ENCODE measurements at regions not wholly inside any gene's neighbourhood (a gene's known extent, or its start where the extent isn't known, plus 50 kb on each side); places are given as distances from the start of the nearest gene placed in this dataset.
A peak's percentile ranks its signal among the peaks of the same experiment; 100 is the strongest.

GRCh38 chr12:19970821-19971220 lies 397.5 kb upstream of the PDE3A start:
- H3K27ac ChIP-seq (ENCODE audit: low read length): no peak overlapping the region
- ATAC-seq (no peak), DNase-seq (no peak)
- 68% methylated on average over 1 of the region's 1 CpG for WGBS
- no peaks in the 10 kb centered on the region for H3K9me3 ChIP-seq (ENCODE audit: control insufficient read depth, low read length)
- no peaks in the 10 kb centered on the region for H3K27me3 ChIP-seq (ENCODE audit: control insufficient read depth, insufficient read depth)
- H3K4me1 ChIP-seq (ENCODE audit: control insufficient read depth, insufficient read depth, low read length): peaks cover 5% of the 10 kb centered on the region
- intact Hi-C loops (cut with DNase I): no loop called here
- no peak overlapping the region for H3K4me3 ChIP-seq (ENCODE audit: low read length)

- peak in 1 of 2 donors; percentile 20 for ATAC-seq
- H3K4me3 ChIP-seq (ENCODE audit: low read length): no peak overlapping the region
- 71% methylated on average over 8 of the region's 8 CpGs for WGBS
- H3K9me3 ChIP-seq (ENCODE audit: control insufficient read depth, low read length): no peaks in the 10 kb centered on the region
- no peak for DNase-seq
- H3K27me3 ChIP-seq (ENCODE audit: control insufficient read depth, insufficient read depth): no peaks in the 10 kb centered on the region
- H3K27ac ChIP-seq (ENCODE audit: low read length): no peak overlapping the region
- intact Hi-C loops (cut with DNase I): no loop called here
- peaks cover 5% of the 10 kb centered on the region for H3K4me1 ChIP-seq (ENCODE audit: control insufficient read depth, insufficient read depth, low read length)
Observed at GRCh38 chr12:19971361-19972280, 396.7 kb upstream of the PDE3A start.

GRCh38 chr12:19972325-19973288 lies 395.7 kb upstream of the PDE3A start:
- no peaks in the 10 kb centered on the region for H3K27me3 ChIP-seq (ENCODE audit: control insufficient read depth, insufficient read depth)
- H3K27ac ChIP-seq (ENCODE audit: low read length): no peak overlapping the region
- ATAC-seq: no peak
- peaks cover 3% of the 10 kb centered on the region for H3K4me1 ChIP-seq (ENCODE audit: control insufficient read depth, insufficient read depth, low read length)
- intact Hi-C loops (cut with DNase I): no loop called here
- no peaks in the 10 kb centered on the region for H3K9me3 ChIP-seq (ENCODE audit: control insufficient read depth, low read length)
- WGBS: 81% methylated on average over 11 of the region's 11 CpGs
- DNase-seq: no peak
- no peak overlapping the region for H3K4me3 ChIP-seq (ENCODE audit: low read length)

- ATAC-seq (no peak), DNase-seq (no peak)
- H3K4me1 ChIP-seq (ENCODE audit: control insufficient read depth, insufficient read depth, low read length): no peaks in the 10 kb centered on the region
- no peaks in the 10 kb centered on the region for H3K9me3 ChIP-seq (ENCODE audit: control insufficient read depth, low read length)
- H3K4me3 ChIP-seq (ENCODE audit: low read length): no peak overlapping the region
- intact Hi-C loops (cut with DNase I): no loop called here
- no peaks in the 10 kb centered on the region for H3K27me3 ChIP-seq (ENCODE audit: control insufficient read depth, insufficient read depth)
- H3K27ac ChIP-seq (ENCODE audit: low read length): no peak overlapping the region
Observed at GRCh38 chr12:19978193-19978592, 390.1 kb upstream of the PDE3A start.

GRCh38 chr12:19979584-19979983 lies 388.8 kb upstream of the PDE3A start:
- H3K4me3 ChIP-seq (ENCODE audit: low read length): no peak overlapping the region
- intact Hi-C loops (cut with DNase I): no loop called here
- no peak for DNase-seq
- H3K9me3 ChIP-seq (ENCODE audit: control insufficient read depth, low read length): no peaks in the 10 kb centered on the region
- no peaks in the 10 kb centered on the region for H3K4me1 ChIP-seq (ENCODE audit: control insufficient read depth, insufficient read depth, low read length)
- H3K27ac ChIP-seq (ENCODE audit: low read length): no peak overlapping the region
- ATAC-seq: no peak
- no peaks in the 10 kb centered on the region for H3K27me3 ChIP-seq (ENCODE audit: control insufficient read depth, insufficient read depth)
- 68% methylated on average over 3 of the region's 3 CpGs for WGBS

GRCh38 chr12:19981944-19982343 lies 386.4 kb upstream of the PDE3A start:
- DNase-seq: no peak
- no peaks in the 10 kb centered on the region for H3K27me3 ChIP-seq (ENCODE audit: control insufficient read depth, insufficient read depth)
- intact Hi-C loops (cut with DNase I): no loop called here
- H3K4me1 ChIP-seq (ENCODE audit: control insufficient read depth, insufficient read depth, low read length): no peaks in the 10 kb centered on the region
- H3K4me3 ChIP-seq (ENCODE audit: low read length): no peak overlapping the region
- H3K27ac ChIP-seq (ENCODE audit: low read length): no peak overlapping the region
- 95% methylated on average over 2 of the region's 2 CpGs for WGBS
- no peak for ATAC-seq
- no peaks in the 10 kb centered on the region for H3K9me3 ChIP-seq (ENCODE audit: control insufficient read depth, low read length)

- H3K27ac ChIP-seq (ENCODE audit: low read length): no peak overlapping the region
- DNase-seq (no peak), ATAC-seq (no peak)
- H3K4me3 ChIP-seq (ENCODE audit: low read length): no peak overlapping the region
- H3K27me3 ChIP-seq (ENCODE audit: control insufficient read depth, insufficient read depth): no peaks in the 10 kb centered on the region
- H3K4me1 ChIP-seq (ENCODE audit: control insufficient read depth, insufficient read depth, low read length): no peaks in the 10 kb centered on the region
- intact Hi-C loops (cut with DNase I): no loop called here
- H3K9me3 ChIP-seq (ENCODE audit: control insufficient read depth, low read length): no peaks in the 10 kb centered on the region
- WGBS: 67% methylated on average over 2 of the region's 2 CpGs
Observed at GRCh38 chr12:19988001-19988400, 380.3 kb upstream of the PDE3A start.

GRCh38 chr12:19988459-19988873 lies 379.9 kb upstream of the PDE3A start:
- H3K9me3 ChIP-seq (ENCODE audit: control insufficient read depth, low read length): no peaks in the 10 kb centered on the region
- ATAC-seq (peak in 1 of 2 donors; percentile 52), DNase-seq (no peak)
- no peaks in the 10 kb centered on the region for H3K27me3 ChIP-seq (ENCODE audit: control insufficient read depth, insufficient read depth)
- H3K4me1 ChIP-seq (ENCODE audit: control insufficient read depth, insufficient read depth, low read length): no peaks in the 10 kb centered on the region
- no peak overlapping the region for H3K27ac ChIP-seq (ENCODE audit: low read length)
- intact Hi-C loops (cut with DNase I): no loop called here
- 37% methylated on average over 3 of the region's 3 CpGs for WGBS
- no peak overlapping the region for H3K4me3 ChIP-seq (ENCODE audit: low read length)

- Histone ChIP-seq H3K4me1 (ENCODE audit: control insufficient read depth, insufficient read depth, low read length) (no peaks in the 10 kb centered on the region), H3K4me3 (ENCODE audit: low read length) (no peak overlapping the region), H3K9me3 (ENCODE audit: control insufficient read depth, low read length) (no peaks in the 10 kb centered on the region), H3K27ac (ENCODE audit: low read length) (no peak overlapping the region), H3K27me3 (ENCODE audit: control insufficient read depth, insufficient read depth) (no peaks in the 10 kb centered on the region)
- ATAC-seq: no peak
- intact Hi-C loops (cut with DNase I): no loop called here
- WGBS: 73% methylated on average over 1 of the region's 1 CpG
- DNase-seq: no peak
Observed at GRCh38 chr12:19988948-19989347, 379.4 kb upstream of the PDE3A start.

GRCh38 chr12:19991146-19991545 lies 377.2 kb upstream of the PDE3A start:
- intact Hi-C loops (cut with DNase I): loop anchor here in 1 of 4 donors (10.0 kb wide), 1 partner anchor 384 kb away; no protein-coding TSS in a partner anchor
- Histone ChIP-seq H3K27me3 (ENCODE audit: control insufficient read depth, insufficient read depth) (no peaks in the 10 kb centered on the region), H3K4me1 (ENCODE audit: control insufficient read depth, insufficient read depth, low read length) (no peaks in the 10 kb centered on the region), H3K9me3 (ENCODE audit: control insufficient read depth, low read length) (no peaks in the 10 kb centered on the region), H3K27ac (ENCODE audit: low read length) (no peak overlapping the region), H3K4me3 (ENCODE audit: low read length) (no peak overlapping the region)
- WGBS: 86% methylated on average over 3 of the region's 3 CpGs
- DNase-seq (no peak), ATAC-seq (no peak)

GRCh38 chr12:19992311-19992710 lies 376.0 kb upstream of the PDE3A start:
- H3K27ac ChIP-seq (ENCODE audit: low read length): no peak overlapping the region
- no peaks in the 10 kb centered on the region for H3K27me3 ChIP-seq (ENCODE audit: control insufficient read depth, insufficient read depth)
- DNase-seq: no peak
- no peak overlapping the region for H3K4me3 ChIP-seq (ENCODE audit: low read length)
- H3K4me1 ChIP-seq (ENCODE audit: control insufficient read depth, insufficient read depth, low read length): no peaks in the 10 kb centered on the region
- ATAC-seq: no peak
- 69% methylated on average over 2 of the region's 2 CpGs for WGBS
- H3K9me3 ChIP-seq (ENCODE audit: control insufficient read depth, low read length): no peaks in the 10 kb centered on the region
- intact Hi-C loops (cut with DNase I): loop anchor here in 1 of 4 donors (10.0 kb wide), 1 partner anchor 382 kb away; no protein-coding TSS in a partner anchor
